Testis (tissue), 2 donors: ENCODE measurements at regions not wholly inside any gene's neighbourhood (a gene's known extent, or its start where the extent isn't known, plus 50 kb on each side); places are given as distances from the start of the nearest gene placed in this dataset.

ENCODE experiments used
- DNase-seq: peaks from one replicate; pipeline ENCODE4 v3.0.0-alpha.2; 2019
- H3K27ac ChIP-seq, 2 donors: fragments of 200-600 bp; sonication (generic); one replicate each; pipeline ENCODE4 v1.5.1; 2019
- H3K27me3 ChIP-seq: fragments of 200-600 bp; sonication (generic); one replicate; pipeline ENCODE4 v1.5.1; 2019
- H3K36me3 ChIP-seq: fragments of 200-600 bp; sonication (generic); one replicate; pipeline ENCODE4 v1.5.1; 2017; ENCODE audit warnings: low read depth; ENCODE audit errors: missing control alignments
- H3K4me1 ChIP-seq: fragments of 200-600 bp; sonication (generic); one replicate; pipeline ENCODE4 v1.5.1; 2019
- H3K4me3 ChIP-seq, 2 donors: fragments of 200-600 bp; sonication (generic); one replicate each; pipeline ENCODE4 v1.5.1; 2017 to 2019
- H3K9me3 ChIP-seq: fragments of 200-600 bp; sonication (generic); one replicate; pipeline ENCODE4 v1.5.1; 2017
- CTCF ChIP-seq, 3 experiments: fragments of 450-650 bp in 2 of 3; fragments of 200-600 bp in 1 of 3; sonication (generic) in 1 of 3; IDR thresholded peaks; one replicate each; pipeline ENCODE4 v1.5.1; 2016 to 2019; ENCODE audit warnings: antibody characterized with exemption in 3 of 3, mild to moderate bottlenecking in 2 of 3, moderate library complexity in 1 of 3
- POLR2A ChIP-seq: fragments of 450-650 bp; IDR thresholded peaks from one replicate; pipeline ENCODE4 v1.6.1; 2017; ENCODE audit warnings: antibody characterized with exemption, mild to moderate bottlenecking, moderate library complexity
- WGBS, 2 donors: methylation state at CpG; one replicate each; pipeline ENCODE4 v1.1.5; 2018; 5-methylcytosine and 5-hydroxymethylcytosine counted together
- intact Hi-C: fragments of 100-400 bp; cut with DNase I; formaldehyde crosslinking; loops from one replicate; pipeline ENCODE4 v1.15.1; 2023; ENCODE audit warnings: low total_unique reads

- intact Hi-C loops, result no loop called here
- 83 to 86% methylated on average over 1 of the region's 1 CpG for WGBS, 2 donors
- DNase-seq, result no peak
Observed at GRCh38 chr7:13447637-13448036, 541.8 kb downstream of the ETV1 start.

GRCh38 chr7:13448243-13448642, 541.2 kb downstream of the ETV1 start:
- no peak for TF ChIP-seq CTCF (IDR thresholded peaks at IDR 0.05)
- no peak for TF ChIP-seq POLR2A
- H3K36me3 ChIP-seq, result no peaks in the 10 kb centered on the region
- intact Hi-C loops, result no loop called here
- no peaks in the 10 kb centered on the region for H3K27me3 ChIP-seq
- no peak overlapping the region for H3K4me3 ChIP-seq
- no peaks in the 10 kb centered on the region for H3K9me3 ChIP-seq
- H3K27ac ChIP-seq, result no peak overlapping the region
- DNase-seq, result no peak
- 82 to 93% methylated on average over 4 of the region's 4 CpGs for WGBS, 2 donors
- no peaks in the 10 kb centered on the region for H3K4me1 ChIP-seq

More at GRCh38 chr7:13447637-13448036, 541.8 kb downstream of the ETV1 start:
- H3K36me3 ChIP-seq, result no peaks in the 10 kb centered on the region
- no peak overlapping the region for H3K4me3 ChIP-seq
- no peak for TF ChIP-seq CTCF (IDR thresholded peaks at IDR 0.05)
- H3K4me1 ChIP-seq, result no peaks in the 10 kb centered on the region
- H3K9me3 ChIP-seq, result no peaks in the 10 kb centered on the region
- H3K27me3 ChIP-seq, result no peaks in the 10 kb centered on the region
- no peak overlapping the region for H3K27ac ChIP-seq

GRCh38 chr7:13449460-13449859, 540.0 kb downstream of the ETV1 start:
- H3K4me1 ChIP-seq, result no peaks in the 10 kb centered on the region
- DNase-seq, result no peak
- no peaks in the 10 kb centered on the region for H3K9me3 ChIP-seq
- no peaks in the 10 kb centered on the region for H3K36me3 ChIP-seq
- H3K27ac ChIP-seq, result no peak overlapping the region
- H3K4me3 ChIP-seq, result no peak overlapping the region
- intact Hi-C loops, result no loop called here
- no peak for TF ChIP-seq CTCF (IDR thresholded peaks at IDR 0.05)
- no peak for TF ChIP-seq POLR2A
- no peaks in the 10 kb centered on the region for H3K27me3 ChIP-seq

- H3K4me1 ChIP-seq, result no peaks in the 10 kb centered on the region
- intact Hi-C loops, result no loop called here
- no peak overlapping the region for H3K4me3 ChIP-seq
- no peaks in the 10 kb centered on the region for H3K36me3 ChIP-seq
- no peaks in the 10 kb centered on the region for H3K27me3 ChIP-seq
- 91% methylated on average over 8 of the region's 8 CpGs for WGBS, 2 donors
- H3K27ac ChIP-seq, result no peak overlapping the region
- H3K9me3 ChIP-seq, result no peaks in the 10 kb centered on the region
- DNase-seq, result no peak
- TF ChIP-seq POLR2A (no peak), CTCF (IDR thresholded peaks at IDR 0.05) (no peak)
Observed at GRCh38 chr7:13454916-13455592, 534.4 kb downstream of the ETV1 start.

- no peaks in the 10 kb centered on the region for H3K4me1 ChIP-seq
- intact Hi-C loops, result no loop called here
- WGBS, 2 donors, result 70 to 73% methylated on average over 4 of the region's 4 CpGs
- TF ChIP-seq CTCF (IDR thresholded peaks at IDR 0.05), result no peak
- TF ChIP-seq POLR2A, result no peak
- H3K4me3 ChIP-seq, result no peak overlapping the region
- no peaks in the 10 kb centered on the region for H3K36me3 ChIP-seq
- H3K27ac ChIP-seq, result no peak overlapping the region
- no peak for DNase-seq
- no peaks in the 10 kb centered on the region for H3K27me3 ChIP-seq
- no peaks in the 10 kb centered on the region for H3K9me3 ChIP-seq
Observed at GRCh38 chr7:13457790-13458189, 531.7 kb downstream of the ETV1 start.
